Hepatocyte (in vitro differentiated cells): ENCODE measurements at regions not wholly inside any gene's neighbourhood (a gene's known extent, or its start where the extent isn't known, plus 50 kb on each side); places are given as distances from the start of the nearest gene placed in this dataset.

Source experiments
- DNase-seq: peaks from one replicate; pipeline ENCODE4 v3.0.0-alpha.2; 2016; ENCODE audit warnings: low spot score
- H2AFZ ChIP-seq: fragments of 200-600 bp; sonication (generic); 2 replicates; pipeline ENCODE4 v1.6.0; 2016; ENCODE audit warnings: antibody characterized with exemption, mild to moderate bottlenecking
- H3K27ac ChIP-seq: fragments of 200-600 bp; sonication (generic); 2 replicates; pipeline ENCODE4 v1.5.1; 2016; ENCODE audit warnings: mild to moderate bottlenecking
- H3K27me3 ChIP-seq: fragments of 200-600 bp; sonication (generic); 2 replicates; pipeline ENCODE4 v1.6.1; 2016
- H3K36me3 ChIP-seq: fragments of 200-600 bp; sonication (generic); replicated peaks from 2 replicates; pipeline ENCODE4 v1.5.1; 2016; ENCODE audit warnings: low read depth; ENCODE audit not compliant: insufficient read depth
- H3K4me1 ChIP-seq: fragments of 200-600 bp; sonication (generic); 2 replicates; pipeline ENCODE4 v1.5.1; 2016; ENCODE audit warnings: mild to moderate bottlenecking, moderate library complexity; ENCODE audit not compliant: insufficient read depth
- H3K4me2 ChIP-seq: fragments of 200-600 bp; sonication (generic); 2 replicates; pipeline ENCODE4 v1.6.0; 2016
- H3K4me3 ChIP-seq: fragments of 200-600 bp; sonication (generic); 2 replicates; pipeline ENCODE4 v1.5.1; 2016; ENCODE audit warnings: mild to moderate bottlenecking
- H3K79me2 ChIP-seq: fragments of 200-600 bp; sonication (generic); 2 replicates; pipeline ENCODE4 v1.6.0; 2017; ENCODE audit warnings: mild to moderate bottlenecking
- H3K9me2 ChIP-seq: fragments of 200-600 bp; sonication (generic); replicated peaks from 2 replicates; pipeline ENCODE4 v1.6.0; 2017; ENCODE audit warnings: mild to moderate bottlenecking; ENCODE audit not compliant: insufficient read depth
- H3K9me3 ChIP-seq: fragments of 200-600 bp; sonication (generic); 2 replicates; pipeline ENCODE4 v1.5.1; 2016; ENCODE audit warnings: low read depth, mild to moderate bottlenecking
- H4K20me1 ChIP-seq: fragments of 200-600 bp; sonication (generic); 2 replicates; pipeline ENCODE4 v1.6.0; 2016; ENCODE audit warnings: mild to moderate bottlenecking; ENCODE audit not compliant: insufficient read depth, poor library complexity, severe bottlenecking
- CTCF ChIP-seq: fragments of 200-600 bp; sonication (generic); IDR thresholded peaks from 2 replicates; pipeline ENCODE4 v1.5.1; 2016; ENCODE audit warnings: antibody characterized with exemption, mild to moderate bottlenecking; ENCODE audit not compliant: poor library complexity
- EZH2 ChIP-seq: fragments of 200-600 bp; sonication (generic); IDR thresholded peaks from 2 replicates; pipeline ENCODE4 v1.6.1; 2016; ENCODE audit warnings: antibody characterized with exemption, mild to moderate bottlenecking, borderline replicate concordance
- EZH2phosphoT487 ChIP-seq: fragments of 200-600 bp; sonication (generic); IDR thresholded peaks from one replicate; pipeline ENCODE4 v1.6.1; 2018; ENCODE audit warnings: antibody characterized with exemption, mild to moderate bottlenecking, low read depth, moderate library complexity; ENCODE audit not compliant: unreplicated experiment, severe bottlenecking
- WGBS: methylation state at CpG from one replicate; pipeline ENCODE4 v1.1.6; 2016; ENCODE audit warnings: low lambda C conversion rate; ENCODE audit errors: missing lambda C conversion rate; 5-methylcytosine and 5-hydroxymethylcytosine counted together

- H3K27ac ChIP-seq, result no peak overlapping the region
- no peak for DNase-seq
- no peak for TF ChIP-seq CTCF
- no peak for TF ChIP-seq EZH2phosphoT487
- TF ChIP-seq EZH2, result no peak
- no peaks in the 10 kb centered on the region for H3K9me2 ChIP-seq
- no peaks in the 10 kb centered on the region for H3K36me3 ChIP-seq
- no peak overlapping the region for H3K4me3 ChIP-seq
- no peaks in the 10 kb centered on the region for H4K20me1 ChIP-seq
- H3K9me3 ChIP-seq, result no peaks in the 10 kb centered on the region
- H3K4me1 ChIP-seq, result no peaks in the 10 kb centered on the region
- no peak overlapping the region for H2AFZ ChIP-seq
- H3K79me2 ChIP-seq, result no peaks in the 10 kb centered on the region
- no peak overlapping the region for H3K4me2 ChIP-seq
- no peaks in the 10 kb centered on the region for H3K27me3 ChIP-seq
Observed at GRCh38 chr1:97007840-97008604, 286.4 kb downstream of the PTBP2 start.

GRCh38 chr1:97010566-97011264 lies 289.1 kb downstream of the PTBP2 start:
- no peak overlapping the region for H3K4me3 ChIP-seq
- no peaks in the 10 kb centered on the region for H3K9me3 ChIP-seq
- TF ChIP-seq EZH2phosphoT487, result no peak
- TF ChIP-seq EZH2, result no peak
- no peak for TF ChIP-seq CTCF
- H2AFZ ChIP-seq, result no peak overlapping the region
- no peaks in the 10 kb centered on the region for H3K9me2 ChIP-seq
- H3K4me1 ChIP-seq, result no peaks in the 10 kb centered on the region
- no peak overlapping the region for H3K27ac ChIP-seq
- no peaks in the 10 kb centered on the region for H3K79me2 ChIP-seq
- H3K4me2 ChIP-seq, result no peak overlapping the region
- DNase-seq, result no peak
- no peaks in the 10 kb centered on the region for H3K36me3 ChIP-seq
- 93% methylated on average over 5 of the region's 5 CpGs for WGBS
- H3K27me3 ChIP-seq, result no peaks in the 10 kb centered on the region
- H4K20me1 ChIP-seq, result no peaks in the 10 kb centered on the region

GRCh38 chr1:97013136-97013535 lies 291.6 kb downstream of the PTBP2 start:
- H3K79me2 ChIP-seq, result no peaks in the 10 kb centered on the region
- H3K4me3 ChIP-seq, result no peak overlapping the region
- TF ChIP-seq CTCF, result no peak
- no peak for TF ChIP-seq EZH2phosphoT487
- TF ChIP-seq EZH2, result no peak
- H3K9me2 ChIP-seq, result no peaks in the 10 kb centered on the region
- H3K9me3 ChIP-seq, result no peaks in the 10 kb centered on the region
- H2AFZ ChIP-seq, result no peak overlapping the region
- no peak for DNase-seq
- H3K27me3 ChIP-seq, result no peaks in the 10 kb centered on the region
- H3K4me2 ChIP-seq, result no peak overlapping the region
- H3K4me1 ChIP-seq, result no peaks in the 10 kb centered on the region
- no peak overlapping the region for H3K27ac ChIP-seq
- H4K20me1 ChIP-seq, result no peaks in the 10 kb centered on the region
- no peaks in the 10 kb centered on the region for H3K36me3 ChIP-seq
- WGBS, result 97% methylated on average over 2 of the region's 2 CpGs
